WTC11 (cell line): ENCODE measurements at regions not wholly inside any gene's neighbourhood (a gene's known extent, or its start where the extent isn't known, plus 50 kb on each side); places are given as distances from the start of the nearest gene placed in this dataset.
A peak's percentile ranks its signal among the peaks of the same experiment; 100 is the strongest.

Experiments used
- ATAC-seq: fragments of 200-7000 bp; cut with Tn5 transposase; 2 replicates; pipeline ENCODE4 v1.10.0; 2021; ENCODE audit warnings: mild to moderate bottlenecking, moderate library complexity
- CTCF ChIA-PET: fragments of 300-600 bp; sonication (Branson Sonifier 250); formaldehyde crosslinking; loops from one replicate; lab custom pipeline; 2021; ENCODE audit warnings: antibody characterized with exemption; lab: Charles Lee
- POLR2A ChIA-PET: fragments of 350-600 bp; sonication (Branson Sonifier 250); formaldehyde crosslinking; loops from one replicate; lab custom pipeline; 2021; ENCODE audit warnings: antibody characterized with exemption; lab: Charles Lee
- DNase-seq: peaks from one replicate; pipeline ENCODE4 v3.0.0; 2021; ENCODE audit warnings: low spot score
- H3K27ac Mint-ChIP-seq: 2 replicates; pipeline ENCODE4 v1.8.0; 2021; ENCODE audit warnings: mixed read lengths
- H3K27me3 Mint-ChIP-seq: 2 replicates; pipeline ENCODE4 v1.8.0; 2021; ENCODE audit warnings: low read depth, mild to moderate bottlenecking, moderate library complexity, mixed read lengths
- H3K36me3 Mint-ChIP-seq: 2 replicates; pipeline ENCODE4 v1.8.0; 2021; ENCODE audit warnings: mixed read lengths
- H3K4me1 Mint-ChIP-seq: 2 replicates; pipeline ENCODE4 v1.8.0; 2022; ENCODE audit warnings: mixed read lengths
- H3K4me3 Mint-ChIP-seq: 2 replicates; pipeline ENCODE4 v1.8.0; 2021; ENCODE audit warnings: mild to moderate bottlenecking, moderate library complexity, mixed read lengths
- H3K9me3 Mint-ChIP-seq: 2 replicates; pipeline ENCODE4 v1.8.0; 2021; ENCODE audit warnings: mixed read lengths
- ATF1 ChIP-seq: sonication (generic); formaldehyde crosslinking; IDR thresholded peaks from 2 replicates; pipeline ENCODE4 v1.8.1; 2023; ENCODE audit warnings: mild to moderate bottlenecking, moderate library complexity, missing genetic modification reagents
- ATF3 ChIP-seq: sonication (generic); formaldehyde crosslinking; conservative IDR thresholded peaks from 2 replicates; pipeline ENCODE4 v1.8.1; 2022; ENCODE audit warnings: mild to moderate bottlenecking, missing genetic modification reagents
- CREB1 ChIP-seq: sonication (generic); formaldehyde crosslinking; IDR thresholded peaks from 2 replicates; pipeline ENCODE4 v1.8.0; 2023; ENCODE audit warnings: mild to moderate bottlenecking, missing genetic modification reagents
- EMX1 ChIP-seq: fragments of 250-450 bp; sonication (Bioruptor Pico); IDR thresholded peaks from 2 replicates; pipeline ENCODE4 v1.8.0; 2021; ENCODE audit warnings: mild to moderate bottlenecking
- ERG ChIP-seq: fragments of 250-450 bp; sonication (Bioruptor Pico); IDR thresholded peaks from 2 replicates; pipeline ENCODE4 v1.8.0; 2021; ENCODE audit warnings: mild to moderate bottlenecking
- FOXJ3 ChIP-seq: sonication (generic); formaldehyde crosslinking; IDR thresholded peaks from 2 replicates; pipeline ENCODE4 v1.9.0; 2021; ENCODE audit warnings: missing genetic modification reagents, mild to moderate bottlenecking, borderline replicate concordance
- FOXK1 ChIP-seq: sonication (generic); formaldehyde crosslinking; IDR thresholded peaks from 2 replicates; pipeline ENCODE4 v1.8.0; 2022; ENCODE audit warnings: mild to moderate bottlenecking, moderate library complexity, missing genetic modification reagents
- FOXP4 ChIP-seq: sonication (generic); formaldehyde crosslinking; IDR thresholded peaks from 2 replicates; pipeline ENCODE4 v1.8.0; 2022; ENCODE audit warnings: mild to moderate bottlenecking, missing genetic modification reagents
- HMGXB4 ChIP-seq: sonication (generic); formaldehyde crosslinking; IDR thresholded peaks from 2 replicates; pipeline ENCODE4 v1.8.1; 2023; ENCODE audit warnings: mild to moderate bottlenecking, moderate library complexity, missing genetic modification reagents
- MYBL2 ChIP-seq: sonication (generic); formaldehyde crosslinking; IDR thresholded peaks from 2 replicates; pipeline ENCODE4 v1.8.1; 2023; ENCODE audit warnings: mild to moderate bottlenecking, moderate library complexity, missing genetic modification reagents
- PRRX2 ChIP-seq: fragments of 250-450 bp; sonication (Bioruptor Pico); IDR thresholded peaks from 2 replicates; pipeline ENCODE4 v1.8.0; 2021; ENCODE audit warnings: mild to moderate bottlenecking
- SMAD4 ChIP-seq: sonication (generic); formaldehyde crosslinking; IDR thresholded peaks from 2 replicates; pipeline ENCODE4 v1.8.0; 2022; ENCODE audit warnings: mild to moderate bottlenecking, missing genetic modification reagents
- ZMAT4 ChIP-seq: fragments of 250-450 bp; sonication (Bioruptor Pico); IDR thresholded peaks from 2 replicates; pipeline ENCODE4 v1.9.0; 2021; ENCODE audit warnings: mild to moderate bottlenecking
- ZNF396 ChIP-seq: fragments of 250-450 bp; sonication (Bioruptor Pico); IDR thresholded peaks from 2 replicates; pipeline ENCODE4 v1.8.0; 2021; ENCODE audit warnings: mild to moderate bottlenecking, moderate library complexity, borderline replicate concordance
- ZNF416 ChIP-seq: fragments of 250-450 bp; sonication (Bioruptor Pico); IDR thresholded peaks from 2 replicates; pipeline ENCODE4 v1.9.0; 2021; ENCODE audit warnings: mild to moderate bottlenecking, inconsistent platforms
- TF ChIP-seq, protein P1 (sequence below): sonication (generic); formaldehyde crosslinking; IDR thresholded peaks from 2 replicates; pipeline ENCODE4 v1.8.1; 2023; ENCODE audit warnings: mild to moderate bottlenecking, missing genetic modification reagents, moderate library complexity
- TF ChIP-seq, protein P2 (sequence below): sonication (generic); formaldehyde crosslinking; IDR thresholded peaks from 2 replicates; pipeline ENCODE4 v1.8.0; 2022; ENCODE audit warnings: mild to moderate bottlenecking, missing genetic modification reagents

DNA sequence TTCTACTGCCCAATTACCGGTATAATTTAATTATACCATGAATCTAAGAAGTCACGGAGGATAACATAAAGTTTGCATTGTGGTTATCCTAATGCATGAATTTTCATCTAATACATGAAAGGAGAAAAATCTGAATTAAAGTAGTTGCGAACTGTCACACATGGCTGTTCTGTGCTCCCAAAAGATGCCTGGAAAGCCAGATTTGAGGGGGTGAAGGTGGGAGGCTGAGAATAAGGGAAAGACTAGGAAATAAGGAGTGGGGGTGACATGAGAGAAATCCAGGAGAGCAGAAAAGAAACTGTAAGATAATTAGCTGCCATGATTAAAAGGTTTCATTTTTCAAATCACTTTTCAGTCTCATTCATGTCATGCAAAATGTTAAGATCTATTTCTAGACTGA lies 1582.7 kb downstream of the STIM2 start:
- Mint-ChIP-seq H3K27me3 (no peaks in the 10 kb centered on the region), H3K4me1 (peaks cover 22% of the 10 kb centered on the region), H3K9me3 (no peaks in the 10 kb centered on the region), H3K27ac (no peak overlapping the region), H3K4me3 (no peak overlapping the region), H3K36me3 (no peaks in the 10 kb centered on the region)
- no peak for TF ChIP-seq CREB1 (CRISPR knock-in tag)
- no peak for TF ChIP-seq FOXJ3 (CRISPR knock-in tag)
- no peak for TF ChIP-seq FOXP4 (CRISPR knock-in tag)
- TF ChIP-seq HMGXB4 (CRISPR knock-in tag) = no peak
- TF ChIP-seq, protein P1, sequence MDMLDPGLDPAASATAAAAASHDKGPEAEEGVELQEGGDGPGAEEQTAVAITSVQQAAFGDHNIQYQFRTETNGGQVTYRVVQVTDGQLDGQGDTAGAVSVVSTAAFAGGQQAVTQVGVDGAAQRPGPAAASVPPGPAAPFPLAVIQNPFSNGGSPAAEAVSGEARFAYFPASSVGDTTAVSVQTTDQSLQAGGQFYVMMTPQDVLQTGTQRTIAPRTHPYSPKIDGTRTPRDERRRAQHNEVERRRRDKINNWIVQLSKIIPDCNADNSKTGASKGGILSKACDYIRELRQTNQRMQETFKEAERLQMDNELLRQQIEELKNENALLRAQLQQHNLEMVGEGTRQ = no peak
- TF ChIP-seq, protein P2, sequence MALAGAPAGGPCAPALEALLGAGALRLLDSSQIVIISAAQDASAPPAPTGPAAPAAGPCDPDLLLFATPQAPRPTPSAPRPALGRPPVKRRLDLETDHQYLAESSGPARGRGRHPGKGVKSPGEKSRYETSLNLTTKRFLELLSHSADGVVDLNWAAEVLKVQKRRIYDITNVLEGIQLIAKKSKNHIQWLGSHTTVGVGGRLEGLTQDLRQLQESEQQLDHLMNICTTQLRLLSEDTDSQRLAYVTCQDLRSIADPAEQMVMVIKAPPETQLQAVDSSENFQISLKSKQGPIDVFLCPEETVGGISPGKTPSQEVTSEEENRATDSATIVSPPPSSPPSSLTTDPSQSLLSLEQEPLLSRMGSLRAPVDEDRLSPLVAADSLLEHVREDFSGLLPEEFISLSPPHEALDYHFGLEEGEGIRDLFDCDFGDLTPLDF (CRISPR knock-in tag) = no peak
- TF ChIP-seq PRRX2 = no peak
- no peak for TF ChIP-seq FOXK1 (CRISPR knock-in tag)
- TF ChIP-seq ATF3 (CRISPR knock-in tag) = no peak
- no peak for TF ChIP-seq SMAD4
- TF ChIP-seq ATF1 (CRISPR knock-in tag) = no peak
- no peak for TF ChIP-seq ERG (CRISPR knock-in tag)
- TF ChIP-seq ZNF416 (CRISPR knock-in tag) = no peak
- TF ChIP-seq MYBL2 (CRISPR knock-in tag) = no peak
- no peak for TF ChIP-seq EMX1 (CRISPR knock-in tag)
- no peak for TF ChIP-seq ZMAT4
- ATAC-seq (no peak), DNase-seq (no peak)
- POLR2A ChIA-PET = no interaction called here
- CTCF ChIA-PET = interaction anchor here (0.8 kb wide), 1 partner anchor 243 kb away, joined by 3 read pairs; no protein-coding TSS in a partner anchor

GRCh38 chr4:28443801-28444412 lies 1583.3 kb downstream of the STIM2 start:
- Mint-ChIP-seq H3K27ac (peak overlapping the region; percentile 5; the same call in 1 of the 2 replicates), H3K4me3 (no peak overlapping the region), H3K9me3 (no peaks in the 10 kb centered on the region), H3K4me1 (peaks cover 22% of the 10 kb centered on the region), H3K27me3 (no peaks in the 10 kb centered on the region), H3K36me3 (no peaks in the 10 kb centered on the region)
- TF ChIP-seq, protein P1 = peak; percentile 48
- no peak for TF ChIP-seq ZNF396 (CRISPR knock-in tag)
- ChIA-PET CTCF (interaction anchor here (0.8 kb wide), 1 partner anchor 243 kb away, joined by 3 read pairs; no protein-coding TSS in a partner anchor), POLR2A (no interaction called here)
- DNase-seq (peak; percentile 52), ATAC-seq (peak; percentile 96)
